ENCODE measurements at regions not wholly inside any gene's neighbourhood (a gene's known extent, or its start where the extent isn't known, plus 50 kb on each side); places are given as distances from the start of the nearest gene placed in this dataset.

DNA sequence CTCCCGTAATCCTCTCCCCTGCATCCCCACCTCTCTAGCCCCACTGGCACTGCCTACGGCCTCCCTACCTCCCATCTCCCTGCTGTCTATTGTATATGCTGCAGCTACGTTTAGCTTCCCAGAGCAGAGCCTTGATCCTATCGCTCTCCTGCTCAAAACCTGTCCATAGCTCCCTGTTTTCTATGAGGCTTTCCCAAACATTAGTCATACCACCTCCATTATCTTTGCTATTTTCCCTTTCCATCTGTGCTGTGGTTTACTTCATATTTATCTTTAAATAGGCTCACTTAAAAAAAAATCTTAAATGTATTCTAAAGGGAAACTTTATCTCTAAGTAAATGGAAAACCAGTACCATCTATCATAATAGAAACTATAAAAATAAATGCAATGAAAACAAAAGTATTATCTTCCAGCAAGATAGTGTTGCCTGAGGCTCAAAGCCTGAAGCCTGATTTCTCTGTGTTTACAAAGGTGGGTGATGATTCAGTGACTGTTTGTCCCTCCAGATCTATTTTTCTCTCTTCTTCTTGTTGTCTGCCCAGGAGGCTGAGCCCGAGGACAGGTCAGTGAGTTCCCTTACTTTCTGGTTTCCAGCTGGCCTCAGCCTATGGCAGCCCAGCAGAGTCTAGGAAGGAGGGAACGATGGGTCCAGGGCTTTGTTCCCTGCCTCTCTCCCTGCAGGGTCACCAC lies 397.1 kb upstream of the CFAP20DC start:
- H3K27ac ChIP-seq, result no peak overlapping the region
- peaks cover 0 to 4% of the 10 kb centered on the region in 2 donors for H3K4me1 ChIP-seq
- H3K36me3 ChIP-seq, result no peaks in the 10 kb centered on the region
- intact Hi-C loops (cut with DNase I; ENCODE audit: low total_unique reads), result no loop called here
- no peaks in the 10 kb centered on the region for H3K9me3 ChIP-seq
- in situ Hi-C loops (cut with MboI; ENCODE audit: low sequenced_read_pairs in 4 of 4), result no loop called here
- DNase-seq, result no peak
- TF ChIP-seq POLR2A (IDR thresholded peaks at IDR 0.05), result no peak
- TF ChIP-seq, protein P1, sequence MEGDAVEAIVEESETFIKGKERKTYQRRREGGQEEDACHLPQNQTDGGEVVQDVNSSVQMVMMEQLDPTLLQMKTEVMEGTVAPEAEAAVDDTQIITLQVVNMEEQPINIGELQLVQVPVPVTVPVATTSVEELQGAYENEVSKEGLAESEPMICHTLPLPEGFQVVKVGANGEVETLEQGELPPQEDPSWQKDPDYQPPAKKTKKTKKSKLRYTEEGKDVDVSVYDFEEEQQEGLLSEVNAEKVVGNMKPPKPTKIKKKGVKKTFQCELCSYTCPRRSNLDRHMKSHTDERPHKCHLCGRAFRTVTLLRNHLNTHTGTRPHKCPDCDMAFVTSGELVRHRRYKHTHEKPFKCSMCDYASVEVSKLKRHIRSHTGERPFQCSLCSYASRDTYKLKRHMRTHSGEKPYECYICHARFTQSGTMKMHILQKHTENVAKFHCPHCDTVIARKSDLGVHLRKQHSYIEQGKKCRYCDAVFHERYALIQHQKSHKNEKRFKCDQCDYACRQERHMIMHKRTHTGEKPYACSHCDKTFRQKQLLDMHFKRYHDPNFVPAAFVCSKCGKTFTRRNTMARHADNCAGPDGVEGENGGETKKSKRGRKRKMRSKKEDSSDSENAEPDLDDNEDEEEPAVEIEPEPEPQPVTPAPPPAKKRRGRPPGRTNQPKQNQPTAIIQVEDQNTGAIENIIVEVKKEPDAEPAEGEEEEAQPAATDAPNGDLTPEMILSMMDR (IDR thresholded peaks at IDR 0.05 in 4 of 5, conservative IDR thresholded peaks at IDR 0.05 in 1 of 5), result no peak
- H3K4me3 ChIP-seq, result no peak overlapping the region
- no peaks in the 10 kb centered on the region for H3K27me3 ChIP-seq
- no peak for ATAC-seq

DNA sequence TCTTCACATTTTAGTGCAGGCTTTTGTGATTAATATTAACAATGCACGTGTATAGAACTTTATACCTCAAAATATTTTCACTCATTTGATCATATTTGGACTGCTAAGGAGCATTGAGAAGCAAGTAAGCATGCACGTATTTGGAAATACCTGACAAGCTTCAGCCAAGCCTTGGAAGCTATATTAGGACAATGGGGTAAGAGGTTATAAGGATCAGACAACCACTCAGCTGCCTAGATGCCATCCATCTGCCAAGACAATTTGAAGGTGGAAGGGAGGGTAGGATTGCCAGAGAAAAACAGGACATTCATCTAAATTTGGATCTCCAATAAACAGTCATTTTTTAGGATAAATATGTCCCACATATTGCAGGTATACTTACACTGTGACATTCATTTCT lies 394.9 kb upstream of the CFAP20DC start:
- in situ Hi-C loops (cut with MboI; ENCODE audit: low sequenced_read_pairs in 4 of 4), result no loop called here

DNA sequence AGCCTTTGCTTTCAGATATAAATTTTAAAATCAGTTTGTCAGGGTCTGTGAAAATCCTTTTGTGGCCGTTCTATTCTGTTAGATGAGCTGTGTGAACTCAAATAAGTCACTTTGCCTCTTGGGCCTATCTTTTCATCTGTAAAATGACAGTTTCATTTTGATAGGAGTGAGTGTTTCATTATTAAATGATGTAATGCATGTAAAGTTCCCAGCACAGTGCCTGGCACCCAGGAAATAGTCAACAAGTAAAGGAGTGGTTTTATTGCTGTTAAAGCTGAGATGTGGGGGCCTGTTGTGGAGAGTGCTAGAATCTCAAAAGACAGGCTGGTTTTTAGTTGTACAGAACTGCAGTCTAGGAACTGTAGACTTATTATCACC lies 394.5 kb upstream of the CFAP20DC start:
- no peak overlapping the region for H3K27ac ChIP-seq
- ATAC-seq (no peak), DNase-seq (no peak)
- peaks cover 0 to 4% of the 10 kb centered on the region in 2 donors for H3K4me1 ChIP-seq
- in situ Hi-C loops (cut with MboI; ENCODE audit: low sequenced_read_pairs in 4 of 4), result no loop called here
- no peaks in the 10 kb centered on the region for H3K27me3 ChIP-seq
- TF ChIP-seq, protein P1 (IDR thresholded peaks at IDR 0.05 in 4 of 5, conservative IDR thresholded peaks at IDR 0.05 in 1 of 5), result no peak
- TF ChIP-seq POLR2A (IDR thresholded peaks at IDR 0.05), result no peak
- intact Hi-C loops (cut with DNase I; ENCODE audit: low total_unique reads), result no loop called here
- no peak overlapping the region for H3K4me3 ChIP-seq
- no peaks in the 10 kb centered on the region for H3K36me3 ChIP-seq
- no peaks in the 10 kb centered on the region for H3K9me3 ChIP-seq

More for the DNA sequence above, 394.9 kb upstream of the CFAP20DC start:
- H3K27me3 ChIP-seq, result no peaks in the 10 kb centered on the region
- ATAC-seq (no peak), DNase-seq (no peak)
- H3K36me3 ChIP-seq, result no peaks in the 10 kb centered on the region
- no peaks in the 10 kb centered on the region for H3K9me3 ChIP-seq
- intact Hi-C loops (cut with DNase I; ENCODE audit: low total_unique reads), result no loop called here
- H3K4me1 ChIP-seq, result peaks cover 0 to 4% of the 10 kb centered on the region in 2 donors
- no peak overlapping the region for H3K27ac ChIP-seq
- no peak overlapping the region for H3K4me3 ChIP-seq
- TF ChIP-seq, protein P1 (IDR thresholded peaks at IDR 0.05 in 4 of 5, conservative IDR thresholded peaks at IDR 0.05 in 1 of 5), result no peak
- TF ChIP-seq POLR2A (IDR thresholded peaks at IDR 0.05), result no peak

- TF ChIP-seq POLR2A (IDR thresholded peaks at IDR 0.05), result no peak
- TF ChIP-seq, protein P1 (IDR thresholded peaks at IDR 0.05 in 4 of 5, conservative IDR thresholded peaks at IDR 0.05 in 1 of 5), result no peak
- Histone ChIP-seq H3K4me3 (no peak overlapping the region), H3K27ac (no peak overlapping the region), H3K9me3 (no peaks in the 10 kb centered on the region), H3K36me3 (no peaks in the 10 kb centered on the region), H3K27me3 (no peaks in the 10 kb centered on the region), H3K4me1 (peaks cover 0 to 4% of the 10 kb centered on the region in 2 donors)
- ATAC-seq, result no peak
- intact Hi-C loops (cut with DNase I; ENCODE audit: low total_unique reads) (no loop called here), in situ Hi-C loops (cut with MboI; ENCODE audit: low sequenced_read_pairs in 4 of 4) (no loop called here)
- no peak for DNase-seq
Observed at GRCh38 chr3:59443618-59444293, 393.9 kb upstream of the CFAP20DC start.

All from gastrocnemius medialis (tissue), 4 donors.